Cerebellar nuclear complex (tissue), 1 donor: ENCODE measurements at regions not wholly inside any gene's neighbourhood (a gene's known extent, or its start where the extent isn't known, plus 50 kb on each side); places are given as distances from the start of the nearest gene placed in this dataset.

Experiments
- DNase-seq, 2 experiments: peaks; one replicate each; lab custom pipeline; 2025; lab: John Stamatoyannopoulos, UW

GRCh38 chr18:78069784-78070664, 820.4 kb downstream of the GALR1 start:
- no peak for DNase-seq

- DNase-seq: no peak
These were observed 821.6 kb downstream of the GALR1 start for GRCh38 chr18:78071166-78071710.

DNA sequence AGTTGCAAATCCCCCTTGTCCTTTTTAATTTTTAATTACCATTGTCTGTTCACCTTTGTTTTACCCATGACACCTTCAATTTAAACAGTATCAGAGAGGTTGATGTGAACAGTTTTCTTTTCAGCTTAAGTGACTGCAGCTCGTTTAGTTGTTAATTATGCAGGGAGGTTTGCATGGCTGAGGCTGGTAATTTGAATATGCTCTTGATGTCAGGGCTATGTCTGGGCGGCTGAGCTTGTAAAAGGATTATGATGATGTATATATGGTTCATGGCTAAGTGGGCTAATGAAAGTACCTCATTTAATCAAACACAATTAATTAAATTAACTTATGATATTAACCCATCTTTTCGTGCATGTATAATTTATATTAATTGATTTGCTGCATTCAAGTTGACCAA, 822.1 kb downstream of the GALR1 start:
- no peak for DNase-seq

- DNase-seq: no peak
These were observed 822.7 kb downstream of the GALR1 start for GRCh38 chr18:78072375-78072774.

DNA sequence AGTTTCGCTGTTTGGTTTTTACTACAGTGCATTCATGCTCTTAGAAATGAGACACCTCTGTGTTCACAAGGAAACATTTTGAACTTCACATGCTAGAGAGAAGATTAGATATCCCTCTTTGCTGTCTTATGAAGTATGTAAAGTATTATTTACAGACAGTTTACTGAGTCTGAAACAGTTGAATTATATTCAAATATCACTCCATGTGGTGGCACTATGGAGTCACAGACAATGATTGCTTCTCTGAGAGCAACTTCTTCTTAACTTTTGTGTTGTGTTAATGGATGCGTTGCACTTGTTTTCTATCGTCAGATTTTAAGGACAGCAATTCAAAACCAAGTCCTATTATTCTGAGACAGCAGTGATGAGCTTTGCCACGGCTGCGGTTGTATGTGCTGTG, 823.6 kb downstream of the GALR1 start:
- DNase-seq: no peak

DNA sequence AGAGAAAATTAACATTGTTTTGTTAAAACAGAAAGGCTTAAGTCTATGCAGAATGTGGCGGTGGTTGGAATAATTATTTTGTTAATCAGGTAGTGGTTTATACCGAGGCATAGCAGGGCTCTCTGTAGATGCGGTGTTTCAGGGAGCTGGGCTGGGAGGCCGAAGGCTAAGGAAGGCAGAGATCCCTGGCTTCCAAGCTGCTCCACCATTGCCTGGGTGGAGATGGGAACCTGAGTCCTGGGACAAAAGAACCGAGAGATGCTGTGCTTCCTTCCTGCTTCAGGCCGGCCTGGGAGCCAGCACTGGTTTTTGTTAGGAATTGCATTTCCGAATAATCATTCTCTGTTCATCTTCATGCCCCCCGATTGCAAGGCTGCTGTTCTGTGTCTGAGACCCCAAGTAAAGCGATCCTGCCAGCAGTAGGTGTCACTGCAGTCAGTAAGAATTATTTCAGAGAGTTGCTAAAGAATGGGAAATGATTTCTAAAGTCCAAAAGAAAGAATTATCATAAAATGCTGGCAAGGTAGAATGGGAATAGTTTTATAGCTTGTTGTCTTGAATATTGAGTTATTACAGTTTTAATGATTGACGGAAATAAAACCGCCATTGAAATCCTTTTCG, 824.9 kb downstream of the GALR1 start:
- no peak for DNase-seq

GRCh38 chr18:78080081-78080480, 830.4 kb downstream of the GALR1 start:
- DNase-seq: no peak

DNA sequence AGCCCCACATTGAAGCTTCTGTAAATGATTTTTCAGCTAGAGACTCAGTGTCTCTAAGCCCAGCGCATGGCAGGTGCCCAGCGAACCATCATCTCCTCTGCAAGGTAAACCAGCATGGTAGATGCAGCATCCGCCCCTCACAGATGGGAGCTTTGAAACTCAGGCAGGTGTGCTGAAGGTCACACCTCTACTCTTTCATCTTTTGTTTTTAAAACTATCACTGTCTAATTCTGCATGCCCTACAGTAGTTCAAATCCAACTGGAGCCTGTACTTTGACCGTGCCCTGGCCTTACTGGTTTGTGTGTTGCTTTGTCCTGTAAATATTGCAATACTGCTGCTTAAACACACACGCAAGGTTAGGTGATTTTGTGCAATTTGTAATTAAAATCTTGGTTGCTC, 831.1 kb downstream of the GALR1 start:
- DNase-seq: no peak

GRCh38 chr18:78082816-78083215, 833.2 kb downstream of the GALR1 start:
- DNase-seq: no peak

DNA sequence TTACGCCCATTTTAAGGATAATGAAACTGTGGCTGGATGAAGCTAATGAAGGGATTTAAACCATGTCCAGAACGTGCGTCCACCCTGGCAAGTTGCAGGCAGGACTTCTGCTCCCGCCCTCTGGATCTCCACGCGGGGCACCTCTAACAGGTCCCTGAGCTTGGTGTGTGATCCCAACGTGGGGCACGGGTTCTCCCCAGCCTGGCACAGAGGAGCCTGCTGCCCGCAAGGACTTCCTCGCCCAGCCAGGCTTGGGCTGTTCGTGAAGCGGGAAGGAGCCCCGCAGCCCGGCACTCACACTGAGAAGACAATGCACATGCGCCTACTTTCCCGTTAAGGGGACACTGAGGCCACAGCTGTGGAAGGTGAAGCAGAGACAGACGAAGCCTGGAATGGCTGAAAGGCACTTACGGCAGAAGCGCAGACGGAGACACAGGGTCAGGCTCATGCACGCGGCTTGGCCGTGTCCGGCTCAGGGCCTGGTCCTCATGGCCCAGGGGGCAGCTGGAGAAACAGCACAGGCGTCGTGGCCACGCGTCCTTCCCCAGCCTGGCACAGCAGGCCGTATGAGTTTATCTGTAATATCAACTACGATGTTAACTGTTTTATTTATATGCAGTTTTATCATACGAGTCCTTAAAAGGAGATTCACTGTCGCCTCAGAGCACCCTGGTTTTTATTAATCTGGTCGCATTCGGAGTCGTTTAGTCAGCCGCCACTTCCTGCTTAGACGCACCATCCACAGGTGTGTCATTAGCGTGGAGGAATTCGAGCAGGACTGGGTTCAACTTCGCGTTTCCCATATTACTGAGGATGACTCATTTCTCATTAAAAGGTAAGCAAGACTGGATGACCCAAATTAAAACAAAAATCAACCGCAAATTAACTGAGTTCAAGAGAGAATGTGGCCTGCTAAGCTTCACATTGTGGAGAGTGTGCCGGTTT, 835.9 kb downstream of the GALR1 start:
- DNase-seq: no peak

DNA sequence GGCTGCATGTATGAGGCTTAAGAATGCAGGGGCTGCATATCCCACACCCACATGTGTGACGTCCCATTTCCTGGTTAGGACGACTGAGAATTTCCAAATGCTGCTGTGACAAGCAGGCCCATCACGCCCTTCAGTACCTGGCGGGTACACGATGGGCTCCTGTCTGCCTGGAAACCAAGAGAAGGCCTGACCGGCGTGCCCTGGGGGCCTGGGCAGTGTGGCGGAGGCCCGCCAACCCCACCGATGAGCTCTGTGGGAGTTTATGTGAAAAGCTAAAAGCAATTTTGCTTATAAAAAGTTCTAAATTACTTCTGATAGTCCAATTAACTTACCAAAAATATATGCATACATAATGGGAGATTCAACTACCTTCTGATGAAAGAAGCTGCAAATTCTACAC, 837.3 kb downstream of the GALR1 start:
- DNase-seq: no peak

- DNase-seq: no peak
These were observed 837.7 kb downstream of the GALR1 start for GRCh38 chr18:78087338-78087737.

DNA sequence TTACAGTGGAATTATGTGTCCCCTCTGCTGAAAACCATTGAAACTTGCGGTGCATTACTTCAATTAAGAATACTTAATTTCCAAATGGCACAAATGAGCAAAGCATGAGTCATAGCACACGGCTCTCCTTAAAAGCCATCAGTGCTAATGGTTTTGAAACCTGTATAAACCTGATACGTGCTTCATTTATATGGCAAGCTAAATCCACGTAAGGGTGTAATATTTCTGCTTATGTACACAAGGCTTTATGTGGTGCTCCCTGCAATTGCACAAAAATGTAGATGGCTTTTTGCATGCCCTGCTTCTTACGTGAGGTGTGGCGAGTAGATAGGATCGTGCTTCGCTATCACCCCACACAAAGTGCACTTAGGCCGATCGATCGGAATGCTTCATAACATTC, 840.9 kb downstream of the GALR1 start:
- no peak for DNase-seq

- DNase-seq: no peak
These were observed 843.3 kb downstream of the GALR1 start for GRCh38 chr18:78092901-78093300.

- DNase-seq: no peak
These were observed 850.4 kb downstream of the GALR1 start for GRCh38 chr18:78099979-78100588.

- DNase-seq: no peak
These were observed 851.4 kb downstream of the GALR1 start for GRCh38 chr18:78101091-78101490.

- DNase-seq: no peak
These were observed 852.5 kb downstream of the GALR1 start for GRCh38 chr18:78102135-78102534.

- no peak for DNase-seq
These were observed 856.0 kb downstream of the GALR1 start for GRCh38 chr18:78105611-78106010.

DNA sequence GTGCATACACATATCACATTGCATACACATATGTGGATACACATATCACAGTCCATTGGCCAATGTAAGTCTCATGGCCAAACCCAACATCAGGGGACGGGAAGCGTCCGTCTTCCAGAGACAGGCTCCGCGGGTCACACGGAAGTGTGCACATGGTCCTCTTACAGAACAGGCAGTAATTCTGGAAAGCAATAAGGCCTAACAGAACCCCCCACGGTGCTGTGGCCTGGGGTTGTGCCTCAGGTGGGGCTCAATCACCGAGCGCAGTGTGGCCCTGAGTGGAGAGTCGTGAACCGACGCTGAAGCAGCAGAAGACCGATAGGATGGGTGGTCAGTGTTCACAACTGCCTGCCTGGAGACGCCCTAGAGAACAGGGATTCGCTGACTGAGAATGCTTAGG, 857.3 kb downstream of the GALR1 start:
- no peak for DNase-seq

- no peak for DNase-seq
These were observed 857.7 kb downstream of the GALR1 start for GRCh38 chr18:78107363-78107762.

DNA sequence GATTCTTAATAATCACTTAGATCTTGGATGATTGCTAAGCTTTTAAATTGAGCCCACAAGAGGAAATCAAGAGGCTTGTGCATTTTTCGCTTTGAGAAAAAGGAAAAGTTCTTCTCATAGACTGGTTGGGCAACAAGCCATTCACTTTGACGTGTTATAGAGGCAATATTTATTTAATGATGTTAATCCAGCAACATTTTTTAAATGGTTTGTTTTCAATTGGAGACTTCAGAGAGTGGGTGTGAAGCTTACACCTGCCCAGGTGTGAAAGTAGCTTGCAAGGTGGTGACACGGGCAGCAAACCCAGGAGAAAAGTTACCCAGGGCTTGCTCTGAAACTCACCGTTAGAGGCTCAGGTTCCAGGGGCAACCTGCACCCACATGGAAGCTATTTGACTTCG, 858.9 kb downstream of the GALR1 start:
- DNase-seq: no peak
